GM18502 (cell line): ENCODE measurements at regions not wholly inside any gene's neighbourhood (a gene's known extent, or its start where the extent isn't known, plus 50 kb on each side); places are given as distances from the start of the nearest gene placed in this dataset.

Experiments
- ATAC-seq: cut with Tn5 transposase; IDR thresholded peaks from one replicate; pipeline ENCODE4 v1.9.1; 2021; ENCODE audit warnings: mild to moderate bottlenecking; ENCODE audit not compliant: unreplicated experiment, poor library complexity

DNA sequence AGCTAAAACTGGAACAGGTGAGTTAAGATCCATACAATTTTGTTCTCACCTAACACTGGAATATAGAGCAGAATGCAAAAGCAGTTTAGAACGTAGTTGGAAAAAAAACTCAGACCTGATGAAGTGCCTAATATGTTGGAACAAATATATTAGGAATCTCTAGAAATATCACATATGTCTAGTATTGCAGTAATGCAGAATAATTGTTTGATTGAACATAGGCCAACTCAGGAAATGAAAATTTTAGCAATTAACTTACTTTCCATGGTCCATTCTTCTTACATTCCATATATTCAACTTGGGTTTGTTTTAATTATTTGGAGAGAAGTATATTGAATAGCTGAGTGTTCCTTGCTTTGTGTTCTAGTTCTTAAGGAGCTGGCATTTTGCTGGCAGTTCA is 111.8 kb upstream of the ADAMTSL1 start:
- no peak for ATAC-seq

DNA sequence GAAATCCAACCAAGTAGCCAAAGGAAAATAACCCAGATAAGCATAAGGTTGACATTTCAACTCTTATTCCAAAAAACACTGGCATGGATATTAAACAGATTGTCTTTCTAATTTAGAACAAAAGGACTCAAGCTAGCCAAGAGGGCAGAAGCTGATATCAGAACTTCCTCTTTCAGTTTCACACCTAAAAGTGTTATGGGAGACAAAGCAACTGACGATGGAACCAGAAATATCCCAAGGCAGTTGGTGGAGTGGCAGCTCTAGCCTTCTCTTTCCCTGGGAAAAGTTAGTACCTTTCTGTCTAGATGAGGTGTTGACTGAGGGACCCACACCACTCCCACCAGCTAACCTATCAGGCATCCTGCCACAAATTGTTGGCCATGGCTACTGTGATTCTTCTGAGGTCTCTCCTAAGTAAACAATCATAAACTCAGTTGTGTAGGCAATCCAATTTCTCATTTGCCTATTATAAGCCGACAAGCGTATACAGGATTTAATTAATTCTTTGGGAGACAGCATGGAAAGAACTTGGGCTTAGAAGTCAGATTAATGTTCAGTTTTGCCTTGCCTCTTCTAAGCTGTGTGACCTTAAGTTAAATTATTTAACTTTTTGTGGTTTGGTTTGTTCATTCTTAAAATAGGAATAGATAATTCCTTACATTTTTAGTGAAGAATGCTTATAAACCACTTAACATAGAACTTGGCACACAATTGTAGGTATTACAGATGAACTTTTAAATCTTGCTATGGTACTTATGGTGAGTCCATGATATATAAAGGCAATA is 110.9 kb upstream of the ADAMTSL1 start:
- peak; percentile 63 for ATAC-seq

- no peak for ATAC-seq
Observed at GRCh38 chr9:18365651-18366050, 108.3 kb upstream of the ADAMTSL1 start.

GRCh38 chr9:18366184-18366583 is 107.8 kb upstream of the ADAMTSL1 start:
- ATAC-seq: peak; percentile 75

GRCh38 chr9:18368206-18368605 is 105.7 kb upstream of the ADAMTSL1 start:
- ATAC-seq: no peak

DNA sequence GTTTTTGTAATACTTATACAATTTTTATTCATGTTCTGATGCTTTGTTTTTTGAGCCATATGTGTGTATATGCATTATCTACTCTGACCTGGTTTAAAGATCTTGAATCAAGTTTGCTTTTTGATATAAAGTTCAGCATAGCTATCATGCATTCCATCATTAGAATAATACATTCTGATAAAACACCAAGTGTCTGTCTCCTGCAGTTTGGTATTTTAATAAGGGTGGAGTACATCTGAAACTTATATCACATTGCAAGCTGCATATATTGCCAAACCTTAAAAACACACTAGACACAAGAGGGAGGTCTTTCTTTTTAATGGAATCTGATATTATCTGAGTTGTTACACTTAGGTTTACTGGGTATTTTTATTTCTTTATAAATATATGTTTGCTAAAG is 102.8 kb upstream of the ADAMTSL1 start:
- no peak for ATAC-seq

DNA sequence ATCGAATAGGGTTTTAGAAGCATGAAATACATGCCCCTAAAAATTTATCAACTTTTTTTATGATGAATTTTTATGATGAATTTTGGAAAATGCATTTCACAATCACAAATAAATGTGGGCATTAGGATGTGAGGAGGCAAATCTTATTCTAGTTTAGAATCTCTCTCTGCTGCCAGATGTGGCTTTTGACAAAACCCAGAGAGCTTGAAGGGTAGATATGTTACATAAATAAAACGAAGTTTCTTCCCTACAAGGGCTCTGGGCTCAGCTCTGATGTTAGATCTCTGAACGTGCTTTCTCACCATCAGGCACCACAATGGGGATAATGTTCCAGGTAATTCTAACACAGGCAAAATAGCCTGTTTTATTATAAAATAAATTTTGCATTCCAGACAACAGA is 102.3 kb upstream of the ADAMTSL1 start:
- ATAC-seq: no peak

- ATAC-seq: no peak
Observed at GRCh38 chr9:18379073-18379811, 94.7 kb upstream of the ADAMTSL1 start.

GRCh38 chr9:18382243-18382642 is 91.7 kb upstream of the ADAMTSL1 start:
- no peak for ATAC-seq

- no peak for ATAC-seq
Observed at GRCh38 chr9:18384066-18384465, 89.9 kb upstream of the ADAMTSL1 start.

DNA sequence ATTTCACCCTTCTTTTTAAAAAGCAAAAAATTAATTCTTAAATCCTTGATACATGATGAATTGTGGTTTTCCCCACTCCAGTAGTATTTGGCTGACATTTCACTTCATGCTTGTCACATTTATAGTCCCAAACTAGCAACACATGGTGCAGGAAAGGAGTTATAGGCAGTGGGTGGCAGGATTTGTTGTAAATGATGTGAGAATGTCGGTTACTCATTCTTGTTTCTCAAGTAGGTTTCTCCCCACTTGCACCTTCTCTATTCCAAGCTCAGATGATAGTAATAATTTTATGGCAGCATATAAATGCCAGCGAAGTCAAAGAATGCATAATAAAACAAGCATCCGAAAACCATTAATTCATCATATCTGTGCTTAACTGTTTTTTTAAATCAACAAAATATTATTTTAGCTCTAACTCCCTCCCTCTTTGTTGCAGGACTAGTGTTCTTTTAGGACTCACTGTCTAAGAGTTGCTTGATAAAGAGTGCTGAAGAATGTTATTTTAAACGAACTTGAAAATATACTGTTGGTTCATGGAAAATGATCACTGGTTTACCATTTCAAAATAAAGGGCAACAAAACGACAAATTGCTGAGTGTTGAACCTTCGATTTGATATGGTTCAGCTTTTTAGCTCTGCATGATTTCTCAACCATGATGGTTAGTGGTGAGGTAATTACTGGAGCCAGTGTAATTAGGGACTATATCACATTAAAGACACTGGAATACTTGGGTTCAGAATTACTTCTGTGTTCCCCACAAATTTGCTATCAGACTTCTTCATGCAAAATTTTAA is 88.1 kb upstream of the ADAMTSL1 start:
- no peak for ATAC-seq

DNA sequence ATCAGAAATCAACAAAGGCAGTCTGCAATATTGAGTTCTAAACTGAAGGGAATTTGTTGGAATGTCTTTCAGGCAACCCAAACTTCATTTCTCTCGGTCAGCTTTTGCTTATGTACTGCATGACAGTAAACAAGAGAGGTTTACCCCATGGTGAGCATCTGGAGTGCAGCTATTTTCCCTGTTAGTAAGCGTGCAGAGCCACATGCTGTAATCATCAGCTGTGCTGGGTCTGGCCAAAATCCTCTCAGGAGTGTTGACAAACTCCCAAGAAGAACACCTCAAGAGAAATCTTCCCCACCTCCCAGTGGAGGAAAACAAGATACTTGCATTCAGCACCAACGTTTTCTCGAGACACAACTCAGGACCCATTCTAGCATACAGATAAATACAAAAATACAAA is 83.6 kb upstream of the ADAMTSL1 start:
- no peak for ATAC-seq

GRCh38 chr9:18393340-18394130 is 80.4 kb upstream of the ADAMTSL1 start:
- no peak for ATAC-seq

- no peak for ATAC-seq
Observed at GRCh38 chr9:18394847-18395351, 79.1 kb upstream of the ADAMTSL1 start.

GRCh38 chr9:18396102-18396728 is 77.7 kb upstream of the ADAMTSL1 start:
- no peak for ATAC-seq

DNA sequence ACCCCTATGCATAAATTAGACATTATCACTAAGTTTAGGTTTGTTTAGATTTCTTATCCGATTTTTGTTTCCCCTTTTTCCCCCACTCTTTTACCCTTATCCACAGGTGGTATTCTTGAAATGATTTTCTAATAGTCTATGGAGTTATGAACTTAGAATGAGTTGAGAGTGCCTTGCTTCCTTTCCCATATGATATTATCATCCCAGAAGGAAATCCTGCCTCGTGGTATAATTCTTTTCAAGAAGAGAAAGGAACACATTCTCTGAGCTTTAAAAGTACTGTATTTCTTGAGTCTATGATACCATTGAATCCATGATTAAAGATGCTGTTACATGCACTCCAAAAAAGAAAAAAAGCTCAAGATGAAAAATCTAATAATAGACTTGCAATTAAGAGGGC is 76.9 kb upstream of the ADAMTSL1 start:
- ATAC-seq: no peak

- ATAC-seq: no peak
Observed at GRCh38 chr9:18398038-18398437, 75.9 kb upstream of the ADAMTSL1 start.

DNA sequence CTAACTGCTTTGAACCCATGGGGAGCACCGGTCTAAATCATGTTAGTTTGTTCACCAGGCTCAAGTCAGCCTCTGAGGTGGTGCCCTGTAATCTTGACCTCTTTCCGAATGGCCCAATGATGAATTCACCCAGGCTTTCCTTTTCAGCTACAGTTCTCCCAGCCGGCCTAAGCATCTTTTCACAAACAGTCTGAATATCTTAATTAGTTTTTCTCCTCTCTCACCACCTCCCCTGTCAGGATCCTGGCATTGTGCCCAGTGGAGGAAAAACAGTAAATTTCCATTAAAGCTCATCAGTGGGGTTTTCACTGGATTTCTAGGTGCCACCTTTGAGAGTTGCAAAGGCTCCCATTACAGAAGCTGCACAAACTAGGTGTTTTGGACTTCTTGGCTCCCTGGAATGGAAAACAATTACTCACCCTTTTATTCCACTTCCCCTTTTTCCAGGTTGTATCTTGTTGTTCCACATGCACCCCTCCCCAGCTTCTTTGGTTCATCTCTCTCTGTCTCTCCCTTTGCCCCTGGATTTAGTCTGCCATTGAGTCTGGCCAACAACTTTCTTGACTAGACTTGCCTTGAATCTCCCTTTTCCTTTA is 69.4 kb upstream of the ADAMTSL1 start:
- ATAC-seq: no peak

DNA sequence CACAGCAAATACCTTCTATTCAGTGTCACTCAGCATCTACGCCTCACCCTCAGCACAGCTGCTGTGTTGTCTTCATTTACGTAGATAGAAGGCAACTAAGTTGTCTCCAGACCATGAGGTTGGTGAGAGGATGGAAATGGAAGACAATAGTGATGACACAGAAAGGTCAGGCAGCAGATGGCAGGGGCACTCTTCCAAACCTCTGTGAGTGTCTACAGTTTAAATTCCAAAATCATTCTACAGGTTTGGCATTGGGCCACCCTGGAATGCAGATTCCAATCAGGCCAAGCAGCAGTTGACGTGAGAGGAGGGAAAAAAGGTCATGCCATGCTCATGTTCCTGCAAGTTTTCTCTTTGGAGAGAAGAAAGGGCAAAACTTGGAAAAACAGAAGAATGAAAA is 68.7 kb upstream of the ADAMTSL1 start:
- no peak for ATAC-seq
